ENCODE measurements at regions not wholly inside any gene's neighbourhood (a gene's known extent, or its start where the extent isn't known, plus 50 kb on each side); places are given as distances from the start of the nearest gene placed in this dataset.

DNA sequence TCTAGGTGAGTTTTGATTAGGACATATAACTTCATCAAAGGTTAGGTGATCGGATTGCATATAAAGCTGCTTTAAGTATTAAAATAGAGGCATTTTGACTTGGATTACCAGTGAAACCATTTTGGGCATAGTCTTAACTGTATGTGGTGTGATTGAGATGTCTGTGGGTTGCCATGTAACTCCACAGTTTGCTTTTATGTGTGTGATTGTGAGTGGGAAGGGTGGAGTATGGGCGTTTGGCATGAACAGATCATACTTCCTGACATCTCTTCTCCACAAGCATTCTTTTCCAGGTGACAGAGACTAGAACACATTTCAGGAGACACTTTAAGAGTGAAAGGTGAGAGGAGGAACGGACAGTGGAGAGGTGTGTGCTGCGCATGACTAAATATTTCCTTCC is 136.1 kb downstream of the CEP135 start:
- Histone ChIP-seq H3K27ac (ENCODE audit: low read depth in 2 of 2, low read length in 2 of 2) (no peak overlapping the region), H3K9me3 (ENCODE audit: control insufficient read depth in 2 of 3, insufficient read depth in 1 of 3, low read length in 3 of 3) (no peaks in the 10 kb centered on the region), H3K4me3 (ENCODE audit: low read length in 3 of 3) (no peak overlapping the region), H3K4me1 (ENCODE audit: control insufficient read depth in 2 of 3, insufficient read depth in 2 of 3, low read depth in 1 of 3, low read length in 3 of 3) (peaks cover 0 to 3% (median 0%) of the 10 kb centered on the region in 3 donors), H3K36me3 (ENCODE audit: control insufficient read depth in 2 of 3, insufficient read depth in 3 of 3, low read length in 3 of 3) (no peaks in the 10 kb centered on the region), H3K27me3 (ENCODE audit: control insufficient read depth, insufficient read depth, low read length) (no peaks in the 10 kb centered on the region), H3K9ac (ENCODE audit: low read length in 3 of 3) (no peak overlapping the region)
- intact Hi-C loops (cut with DNase I): no loop called here
- no peak for FAIRE-seq
- TF ChIP-seq, protein P1, sequence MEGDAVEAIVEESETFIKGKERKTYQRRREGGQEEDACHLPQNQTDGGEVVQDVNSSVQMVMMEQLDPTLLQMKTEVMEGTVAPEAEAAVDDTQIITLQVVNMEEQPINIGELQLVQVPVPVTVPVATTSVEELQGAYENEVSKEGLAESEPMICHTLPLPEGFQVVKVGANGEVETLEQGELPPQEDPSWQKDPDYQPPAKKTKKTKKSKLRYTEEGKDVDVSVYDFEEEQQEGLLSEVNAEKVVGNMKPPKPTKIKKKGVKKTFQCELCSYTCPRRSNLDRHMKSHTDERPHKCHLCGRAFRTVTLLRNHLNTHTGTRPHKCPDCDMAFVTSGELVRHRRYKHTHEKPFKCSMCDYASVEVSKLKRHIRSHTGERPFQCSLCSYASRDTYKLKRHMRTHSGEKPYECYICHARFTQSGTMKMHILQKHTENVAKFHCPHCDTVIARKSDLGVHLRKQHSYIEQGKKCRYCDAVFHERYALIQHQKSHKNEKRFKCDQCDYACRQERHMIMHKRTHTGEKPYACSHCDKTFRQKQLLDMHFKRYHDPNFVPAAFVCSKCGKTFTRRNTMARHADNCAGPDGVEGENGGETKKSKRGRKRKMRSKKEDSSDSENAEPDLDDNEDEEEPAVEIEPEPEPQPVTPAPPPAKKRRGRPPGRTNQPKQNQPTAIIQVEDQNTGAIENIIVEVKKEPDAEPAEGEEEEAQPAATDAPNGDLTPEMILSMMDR (IDR thresholded peaks at IDR 0.05; ENCODE audit: borderline replicate concordance, extremely low read depth, insufficient read depth): no peak
- DNase-seq: peak in 1 of 5 donors; percentile 23
